H1 (cell line): ENCODE measurements at regions not wholly inside any gene's neighbourhood (a gene's known extent, or its start where the extent isn't known, plus 50 kb on each side); places are given as distances from the start of the nearest gene placed in this dataset.

Experiments
- ATF2 ChIP-seq: IDR thresholded peaks from 2 replicates; pipeline ENCODE4 v1.6.1; 2012; ENCODE audit warnings: low read length, inconsistent platforms
- ATF3 ChIP-seq: IDR thresholded peaks from 2 replicates; pipeline ENCODE4 v1.6.1; 2011; ENCODE audit warnings: low read depth, mild to moderate bottlenecking, low read length; ENCODE audit not compliant: insufficient read depth
- BCL11A ChIP-seq, 2 experiments: IDR thresholded peaks; one replicate each; pipeline ENCODE4 v1.6.1; 2011; ENCODE audit warnings: low read depth in 2 of 2, low read length in 2 of 2, mild to moderate bottlenecking in 2 of 2
- HDAC2 ChIP-seq, 2 experiments: fragments of 300-600 bp in 1 of 2; sonication (generic) in 1 of 2; IDR thresholded peaks; 2 replicates each; pipeline ENCODE4 v1.6.1; 2011 to 2012; ENCODE audit warnings: low read depth in 2 of 2, low read length in 2 of 2, mild to moderate bottlenecking in 2 of 2, moderate library complexity in 2 of 2, borderline replicate concordance in 1 of 2, inconsistent platforms in 1 of 2
- POU5F1 ChIP-seq: IDR thresholded peaks from 2 replicates; pipeline ENCODE4 v1.6.1; 2011; ENCODE audit warnings: low read depth, mild to moderate bottlenecking, low read length, moderate library complexity
- SIX5 ChIP-seq: IDR thresholded peaks from 2 replicates; pipeline ENCODE4 v1.6.1; 2011; ENCODE audit warnings: mild to moderate bottlenecking, low read depth, low read length
- SP1 ChIP-seq: IDR thresholded peaks from 2 replicates; pipeline ENCODE4 v1.6.1; 2011; ENCODE audit warnings: low read depth, low read length
- TBP ChIP-seq: IDR thresholded peaks from 2 replicates; pipeline ENCODE4 v1.6.1; 2011; ENCODE audit warnings: low read depth, low read length, improper control_type of control experiment

- TF ChIP-seq ATF2 (no peak), SIX5 (no peak), ATF3 (no peak), BCL11A (IDR thresholded peaks at IDR 0.05; ENCODE audit: low read depth in 2 of 2, low read length in 2 of 2) (no peak), HDAC2 (IDR thresholded peaks at IDR 0.05; ENCODE audit: borderline replicate concordance in 1 of 2, low read depth in 2 of 2, low read length in 2 of 2) (no peak), SP1 (no peak), TBP (no peak), POU5F1 (no peak)
Measured at GRCh38 chr14:98685725-98686124, 586.3 kb downstream of the BCL11B start (continued).
